ENCODE measurements at regions not wholly inside any gene's neighbourhood (a gene's known extent, or its start where the extent isn't known, plus 50 kb on each side); places are given as distances from the start of the nearest gene placed in this dataset.
A peak's percentile ranks its signal among the peaks of the same experiment; 100 is the strongest.

GRCh38 chr16:85240982-85241924 is 129.0 kb upstream of the CIBAR2 start:
- Mint-ChIP-seq H3K36me3 (no peaks in the 10 kb centered on the region), H3K9me3 (peaks cover 0 to 3% (median 0%) of the 10 kb centered on the region in 7 donors), H3K4me3 (no peak overlapping the region), H3K27me3 (ENCODE audit: low read depth in 3 of 3) (peaks cover 26 to 33% (median 28%) of the 10 kb centered on the region in 3 donors), H3K27ac (peak overlapping the region in 1 of 7 donors; percentile 13), H3K4me1 (peaks cover 2% of the 10 kb centered on the region)
- no peaks in the 10 kb centered on the region for H3K79me2 ChIP-seq (ENCODE audit: insufficient read depth, low read length)
- no peaks in the 10 kb centered on the region for H3K4me1 ChIP-seq (ENCODE audit: control insufficient read depth in 1 of 2, insufficient read depth in 2 of 2, low read length in 2 of 2)
- no peak overlapping the region for H3K9ac ChIP-seq (ENCODE audit: insufficient read depth, low read length, poor library complexity, severe bottlenecking)
- 91% methylated on average over 10 of the region's 18 CpGs for WGBS (ENCODE audit: insufficient coverage)
- intact Hi-C loops (cut with micrococcal nuclease): no loop called here
- H3K36me3 ChIP-seq (replicated peaks in 1 of 2; ENCODE audit: control insufficient read depth in 1 of 2, insufficient read depth in 2 of 2, low read length in 2 of 2): no peaks in the 10 kb centered on the region
- H4K20me1 ChIP-seq (ENCODE audit: insufficient read depth, low read length): no peaks in the 10 kb centered on the region
- H3K4me3 ChIP-seq (replicated peaks in 1 of 3; ENCODE audit: low read depth in 2 of 3, low read length in 3 of 3): no peak overlapping the region
- peaks cover 3 to 23% of the 10 kb centered on the region in 2 donors for H3K27me3 ChIP-seq (ENCODE audit: control insufficient read depth in 2 of 2, insufficient read depth in 2 of 2, low read length in 2 of 2)
- H3K4me2 ChIP-seq (replicated peaks; ENCODE audit: extremely low read depth, low read length, poor library complexity, severe bottlenecking): no peak overlapping the region
- TF ChIP-seq CTCF (IDR thresholded peaks at IDR 0.05): no peak
- DNase-seq: no peak
- no peak overlapping the region for H3K27ac ChIP-seq (ENCODE audit: low read depth in 1 of 2, low read length in 2 of 2)
- no peak overlapping the region for H2AFZ ChIP-seq (ENCODE audit: insufficient read depth, low read depth, low read length, poor library complexity, severe bottlenecking)
- peaks cover 0 to 3% of the 10 kb centered on the region in 2 donors for H3K9me3 ChIP-seq (replicated peaks in 1 of 2; ENCODE audit: control insufficient read depth in 1 of 2, insufficient read depth in 1 of 2, low read length in 2 of 2)

- Mint-ChIP-seq H3K27ac (no peak overlapping the region), H3K4me1 (peaks cover 2% of the 10 kb centered on the region), H3K36me3 (no peaks in the 10 kb centered on the region), H3K27me3 (ENCODE audit: low read depth in 3 of 3) (peaks cover 20 to 28% (median 21%) of the 10 kb centered on the region in 3 donors), H3K9me3 (peaks cover 0 to 1% (median 0%) of the 10 kb centered on the region in 7 donors), H3K4me3 (no peak overlapping the region)
- Histone ChIP-seq H3K4me1 (ENCODE audit: control insufficient read depth in 1 of 2, insufficient read depth in 2 of 2, low read length in 2 of 2) (no peaks in the 10 kb centered on the region), H2AFZ (ENCODE audit: insufficient read depth, low read depth, low read length, poor library complexity, severe bottlenecking) (no peak overlapping the region), H4K20me1 (ENCODE audit: insufficient read depth, low read length) (no peaks in the 10 kb centered on the region), H3K4me2 (replicated peaks; ENCODE audit: extremely low read depth, low read length, poor library complexity, severe bottlenecking) (no peak overlapping the region), H3K36me3 (replicated peaks in 1 of 2; ENCODE audit: control insufficient read depth in 1 of 2, insufficient read depth in 2 of 2, low read length in 2 of 2) (no peaks in the 10 kb centered on the region), H3K27me3 (ENCODE audit: control insufficient read depth in 2 of 2, insufficient read depth in 2 of 2, low read length in 2 of 2) (peaks cover 0 to 14% of the 10 kb centered on the region in 2 donors), H3K79me2 (ENCODE audit: insufficient read depth, low read length) (no peaks in the 10 kb centered on the region), H3K9me3 (replicated peaks in 1 of 2; ENCODE audit: control insufficient read depth in 1 of 2, insufficient read depth in 1 of 2, low read length in 2 of 2) (no peaks in the 10 kb centered on the region), H3K4me3 (replicated peaks in 1 of 3; ENCODE audit: low read depth in 2 of 3, low read length in 3 of 3) (no peak overlapping the region), H3K27ac (ENCODE audit: low read depth in 1 of 2, low read length in 2 of 2) (no peak overlapping the region), H3K9ac (ENCODE audit: insufficient read depth, low read length, poor library complexity, severe bottlenecking) (no peak overlapping the region)
- intact Hi-C loops (cut with micrococcal nuclease): no loop called here
- no peak for DNase-seq
- WGBS (ENCODE audit: insufficient coverage): 81% methylated on average over 10 of the region's 10 CpGs
- no peak for TF ChIP-seq CTCF (IDR thresholded peaks at IDR 0.05)
Measured at GRCh38 chr16:85242140-85242539, 129.9 kb upstream of the CIBAR2 start.

Measured in CD14-positive monocyte (primary cell).